Thoracic aorta (tissue), 2 donors: ENCODE measurements at regions not wholly inside any gene's neighbourhood (a gene's known extent, or its start where the extent isn't known, plus 50 kb on each side); places are given as distances from the start of the nearest gene placed in this dataset.

Experiments used
- ATAC-seq: fragments of 150-250 bp; one replicate; pipeline ENCODE4 v1.8.0; 2017; ENCODE audit warnings: low read depth; ENCODE audit not compliant: insufficient number of reproducible peaks, low FRiP score
- DNase-seq: peaks from one replicate; pipeline ENCODE4 v3.0.0-alpha.2; 2020; ENCODE audit warnings: low spot score
- H3K27ac ChIP-seq, 2 donors: fragments of 200-600 bp; sonication (generic); 1 replicate in 1 of 2; 2 replicates in 1 of 2; pipeline ENCODE4 v1.5.1; 2016; ENCODE audit warnings: mild to moderate bottlenecking in 2 of 2, moderate library complexity in 2 of 2
- H3K27me3 ChIP-seq: fragments of 200-600 bp; sonication (generic); replicated peaks from 2 replicates; pipeline ENCODE4 v1.6.0; 2016; ENCODE audit warnings: mild to moderate bottlenecking; ENCODE audit not compliant: insufficient read depth
- H3K36me3 ChIP-seq: fragments of 200-600 bp; sonication (generic); one replicate; pipeline ENCODE4 v1.5.1; 2016
- H3K4me1 ChIP-seq, 2 donors: fragments of 200-600 bp; sonication (generic); 1 replicate in 1 of 2; 2 replicates in 1 of 2; pipeline versions ENCODE4 v1.5.1 to v1.6.0; 2016; ENCODE audit warnings: low read depth in 2 of 2, mild to moderate bottlenecking in 1 of 2; ENCODE audit not compliant: control insufficient read depth in 1 of 2
- H3K4me3 ChIP-seq: fragments of 200-600 bp; sonication (generic); 2 replicates; pipeline ENCODE4 v1.5.1; 2016; ENCODE audit warnings: mild to moderate bottlenecking
- H3K9me3 ChIP-seq: fragments of 200-600 bp; sonication (generic); 2 replicates; pipeline ENCODE4 v1.5.1; 2016
- CTCF ChIP-seq: fragments of 200-600 bp; sonication (generic); IDR thresholded peaks from one replicate; pipeline ENCODE4 v1.5.1; 2019; ENCODE audit warnings: antibody characterized with exemption

GRCh38 chr12:68387338-68387737 is 55.2 kb upstream of the MDM1 start:
- H3K9me3 ChIP-seq, result no peaks in the 10 kb centered on the region
- H3K27me3 ChIP-seq, result no peaks in the 10 kb centered on the region
- ATAC-seq, result no peak
- H3K36me3 ChIP-seq, result no peaks in the 10 kb centered on the region
- no peak for DNase-seq
- H3K4me1 ChIP-seq, result no peaks in the 10 kb centered on the region
- no peak for TF ChIP-seq CTCF
- no peak overlapping the region for H3K27ac ChIP-seq
- no peak overlapping the region for H3K4me3 ChIP-seq

GRCh38 chr12:68389305-68389704 is 57.1 kb upstream of the MDM1 start:
- no peaks in the 10 kb centered on the region for H3K27me3 ChIP-seq
- ATAC-seq, result no peak

GRCh38 chr12:68391937-68392336 is 59.8 kb upstream of the MDM1 start:
- Histone ChIP-seq H3K4me1 (no peaks in the 10 kb centered on the region), H3K9me3 (no peaks in the 10 kb centered on the region), H3K4me3 (no peak overlapping the region), H3K27me3 (no peaks in the 10 kb centered on the region), H3K36me3 (no peaks in the 10 kb centered on the region), H3K27ac (no peak overlapping the region)
- ATAC-seq (no peak), DNase-seq (no peak)
- no peak for TF ChIP-seq CTCF

More at GRCh38 chr12:68389305-68389704, 57.1 kb upstream of the MDM1 start:
- Histone ChIP-seq H3K4me3 (no peak overlapping the region), H3K9me3 (no peaks in the 10 kb centered on the region), H3K27ac (no peak overlapping the region), H3K36me3 (no peaks in the 10 kb centered on the region), H3K4me1 (no peaks in the 10 kb centered on the region)
- no peak for DNase-seq
- no peak for TF ChIP-seq CTCF

- DNase-seq (no peak), ATAC-seq (no peak)
- no peak for TF ChIP-seq CTCF
- Histone ChIP-seq H3K4me1 (no peaks in the 10 kb centered on the region), H3K36me3 (no peaks in the 10 kb centered on the region), H3K27me3 (no peaks in the 10 kb centered on the region), H3K27ac (no peak overlapping the region), H3K4me3 (no peak overlapping the region), H3K9me3 (no peaks in the 10 kb centered on the region)
Measured at GRCh38 chr12:68392376-68392775, 60.2 kb upstream of the MDM1 start.

GRCh38 chr12:68393417-68393816 is 61.3 kb upstream of the MDM1 start:
- no peak overlapping the region for H3K4me3 ChIP-seq
- no peaks in the 10 kb centered on the region for H3K27me3 ChIP-seq
- no peak overlapping the region for H3K27ac ChIP-seq
- ATAC-seq, result no peak
- no peaks in the 10 kb centered on the region for H3K4me1 ChIP-seq
- TF ChIP-seq CTCF, result no peak
- H3K9me3 ChIP-seq, result no peaks in the 10 kb centered on the region
- no peaks in the 10 kb centered on the region for H3K36me3 ChIP-seq
- DNase-seq, result no peak
